ENCODE measurements at regions not wholly inside any gene's neighbourhood (a gene's known extent, or its start where the extent isn't known, plus 50 kb on each side); places are given as distances from the start of the nearest gene placed in this dataset.
A peak's percentile ranks its signal among the peaks of the same experiment; 100 is the strongest.

GRCh38 chr1:79595931-79596330, 589.4 kb upstream of the ADGRL4 start:
- no peak for DNase-seq
- no peak for TF ChIP-seq CTCF (IDR thresholded peaks at IDR 0.05)

GRCh38 chr1:79594121-79594698, 587.7 kb upstream of the ADGRL4 start:
- intact Hi-C loops (cut with DNase I) = no loop called here
- H3K27ac ChIP-seq = no peak overlapping the region
- H3K27me3 ChIP-seq = no peaks in the 10 kb centered on the region
- ATAC-seq (no peak), DNase-seq (no peak)
- TF ChIP-seq CTCF (IDR thresholded peaks at IDR 0.05) = no peak
- H3K36me3 ChIP-seq = no peaks in the 10 kb centered on the region
- no peaks in the 10 kb centered on the region for H3K4me1 ChIP-seq
- H3K9me3 ChIP-seq = no peaks in the 10 kb centered on the region
- no peak overlapping the region for H3K4me3 ChIP-seq

More at GRCh38 chr1:79595931-79596330, 589.4 kb upstream of the ADGRL4 start:
- no peaks in the 10 kb centered on the region for H3K4me1 ChIP-seq
- intact Hi-C loops (cut with DNase I) = no loop called here
- no peaks in the 10 kb centered on the region for H3K36me3 ChIP-seq
- H3K27me3 ChIP-seq = no peaks in the 10 kb centered on the region
- ATAC-seq = no peak
- no peak overlapping the region for H3K4me3 ChIP-seq
- H3K9me3 ChIP-seq = no peaks in the 10 kb centered on the region
- H3K27ac ChIP-seq = no peak overlapping the region

DNA sequence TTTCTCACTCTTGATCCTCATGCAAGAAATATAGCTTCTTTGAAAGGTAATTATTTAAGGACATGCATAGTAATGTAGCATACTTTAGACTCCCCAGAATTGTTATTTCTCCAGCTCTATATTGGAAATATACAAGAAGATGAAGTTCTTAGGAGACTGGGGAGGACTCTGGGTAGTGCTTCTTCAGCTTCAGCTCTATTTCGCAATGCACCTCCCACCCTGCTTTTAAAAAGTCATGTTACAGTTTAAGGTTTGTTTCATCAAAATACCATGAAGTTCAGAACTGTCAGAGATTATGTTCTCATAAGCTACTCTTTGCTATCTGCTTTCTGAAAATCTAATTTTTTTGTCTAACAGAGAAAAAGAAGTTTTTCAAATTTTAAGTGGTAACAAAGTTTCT, 586.2 kb upstream of the ADGRL4 start:
- ATAC-seq (no peak), DNase-seq (no peak)
- intact Hi-C loops (cut with DNase I) = no loop called here
- Histone ChIP-seq H3K4me1 (no peaks in the 10 kb centered on the region), H3K27me3 (no peaks in the 10 kb centered on the region), H3K9me3 (no peaks in the 10 kb centered on the region), H3K4me3 (no peak overlapping the region), H3K27ac (no peak overlapping the region), H3K36me3 (no peaks in the 10 kb centered on the region)
- no peak for TF ChIP-seq CTCF (IDR thresholded peaks at IDR 0.05)

- Histone ChIP-seq H3K27ac (no peak overlapping the region), H3K4me3 (no peak overlapping the region), H3K4me1 (no peaks in the 10 kb centered on the region), H3K36me3 (no peaks in the 10 kb centered on the region), H3K9me3 (no peaks in the 10 kb centered on the region), H3K27me3 (no peaks in the 10 kb centered on the region)
- ATAC-seq (no peak), DNase-seq (no peak)
- intact Hi-C loops (cut with DNase I) = no loop called here
- no peak for TF ChIP-seq CTCF (IDR thresholded peaks at IDR 0.05)
Measured at GRCh38 chr1:79588719-79589118, 582.2 kb upstream of the ADGRL4 start.

GRCh38 chr1:79587229-79587628, 580.7 kb upstream of the ADGRL4 start:
- no peaks in the 10 kb centered on the region for H3K9me3 ChIP-seq
- no peaks in the 10 kb centered on the region for H3K27me3 ChIP-seq
- no peak for TF ChIP-seq CTCF (IDR thresholded peaks at IDR 0.05)
- no peak for DNase-seq
- H3K27ac ChIP-seq = no peak overlapping the region
- no peak overlapping the region for H3K4me3 ChIP-seq
- no peak for ATAC-seq
- H3K4me1 ChIP-seq = no peaks in the 10 kb centered on the region
- H3K36me3 ChIP-seq = no peaks in the 10 kb centered on the region
- intact Hi-C loops (cut with DNase I) = no loop called here

GRCh38 chr1:79585801-79586200, 579.3 kb upstream of the ADGRL4 start:
- intact Hi-C loops (cut with DNase I) = no loop called here
- no peak for TF ChIP-seq CTCF (IDR thresholded peaks at IDR 0.05)

More at GRCh38 chr1:79585801-79586200, 579.3 kb upstream of the ADGRL4 start:
- no peaks in the 10 kb centered on the region for H3K4me1 ChIP-seq
- no peak overlapping the region for H3K4me3 ChIP-seq
- H3K9me3 ChIP-seq = no peaks in the 10 kb centered on the region
- H3K36me3 ChIP-seq = no peaks in the 10 kb centered on the region
- no peak overlapping the region for H3K27ac ChIP-seq
- peak; percentile 38 for ATAC-seq
- H3K27me3 ChIP-seq = no peaks in the 10 kb centered on the region
- DNase-seq = no peak
